C4-2B (cell line): ENCODE measurements at regions not wholly inside any gene's neighbourhood (a gene's known extent, or its start where the extent isn't known, plus 50 kb on each side); places are given as distances from the start of the nearest gene placed in this dataset.

ENCODE experiments used
- ZFX ChIP-seq: fragments of 450-650 bp; IDR thresholded peaks from 2 replicates; pipeline ENCODE4 v1.6.1; 2017
- TF ChIP-seq, protein P1 (sequence below): fragments of 450-650 bp; conservative IDR thresholded peaks from 2 replicates; pipeline ENCODE4 v1.5.1; 2017; ENCODE audit warnings: mild to moderate bottlenecking

DNA sequence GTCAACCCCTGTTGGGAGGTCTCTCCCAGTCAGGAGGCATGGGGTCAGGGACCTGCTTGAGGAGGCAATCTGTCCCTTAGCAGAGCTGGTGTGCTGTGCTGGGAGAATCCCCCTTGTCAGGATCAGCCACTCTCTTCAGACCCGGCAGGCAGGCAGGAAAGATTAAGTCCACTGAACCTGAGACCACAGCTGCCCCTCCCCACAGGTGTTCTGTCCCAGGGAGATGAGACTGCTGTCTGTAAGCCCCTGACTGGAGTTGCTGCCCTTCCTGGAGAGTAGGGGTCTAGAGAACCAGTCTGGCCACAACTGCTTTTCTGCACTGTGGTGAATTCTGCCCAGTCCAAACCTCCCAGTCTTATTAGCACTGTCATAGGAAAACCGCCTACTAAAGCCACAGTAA lies 677.8 kb upstream of the POU3F2 start:
- TF ChIP-seq, protein P1, sequence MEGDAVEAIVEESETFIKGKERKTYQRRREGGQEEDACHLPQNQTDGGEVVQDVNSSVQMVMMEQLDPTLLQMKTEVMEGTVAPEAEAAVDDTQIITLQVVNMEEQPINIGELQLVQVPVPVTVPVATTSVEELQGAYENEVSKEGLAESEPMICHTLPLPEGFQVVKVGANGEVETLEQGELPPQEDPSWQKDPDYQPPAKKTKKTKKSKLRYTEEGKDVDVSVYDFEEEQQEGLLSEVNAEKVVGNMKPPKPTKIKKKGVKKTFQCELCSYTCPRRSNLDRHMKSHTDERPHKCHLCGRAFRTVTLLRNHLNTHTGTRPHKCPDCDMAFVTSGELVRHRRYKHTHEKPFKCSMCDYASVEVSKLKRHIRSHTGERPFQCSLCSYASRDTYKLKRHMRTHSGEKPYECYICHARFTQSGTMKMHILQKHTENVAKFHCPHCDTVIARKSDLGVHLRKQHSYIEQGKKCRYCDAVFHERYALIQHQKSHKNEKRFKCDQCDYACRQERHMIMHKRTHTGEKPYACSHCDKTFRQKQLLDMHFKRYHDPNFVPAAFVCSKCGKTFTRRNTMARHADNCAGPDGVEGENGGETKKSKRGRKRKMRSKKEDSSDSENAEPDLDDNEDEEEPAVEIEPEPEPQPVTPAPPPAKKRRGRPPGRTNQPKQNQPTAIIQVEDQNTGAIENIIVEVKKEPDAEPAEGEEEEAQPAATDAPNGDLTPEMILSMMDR, result no peak
- no peak for TF ChIP-seq ZFX
